HEK293T (cell line): ENCODE measurements at regions not wholly inside any gene's neighbourhood (a gene's known extent, or its start where the extent isn't known, plus 50 kb on each side); places are given as distances from the start of the nearest gene placed in this dataset.

Experiments
- CTCF ChIA-PET: fragments of 350-600 bp; formaldehyde crosslinking; extraction: SDS; loops from one replicate; lab custom pipeline; 2021; ENCODE audit warnings: antibody characterized with exemption, inconsistent platforms; lab: Yijun Ruan, JAX
- POLR2A ChIA-PET: fragments of 350-600 bp; formaldehyde crosslinking; extraction: SDS; loops from one replicate; lab custom pipeline; 2020; ENCODE audit warnings: antibody characterized with exemption, inconsistent platforms; lab: Yijun Ruan, JAX
- DNase-seq: peaks from one replicate; pipeline ENCODE4 v3.0.0; 2012; ENCODE audit warnings: mixed read lengths; ENCODE audit errors: extremely low spot score
- ARNT ChIP-seq: fragments of 450-650 bp; IDR thresholded peaks from 2 replicates; pipeline ENCODE4 v1.6.1; 2017; ENCODE audit warnings: mild to moderate bottlenecking
- BHLHE40 ChIP-seq: fragments of 450-650 bp; IDR thresholded peaks from 2 replicates; pipeline ENCODE4 v1.6.1; 2016; ENCODE audit warnings: mild to moderate bottlenecking, moderate library complexity, borderline replicate concordance
- CTBP1 ChIP-seq: fragments of 450-650 bp; IDR thresholded peaks from 2 replicates; pipeline ENCODE4 v1.6.1; 2016; ENCODE audit warnings: borderline replicate concordance
- ELF4 ChIP-seq: fragments of 450-650 bp; IDR thresholded peaks from 2 replicates; pipeline ENCODE4 v1.6.1; 2017; ENCODE audit warnings: antibody characterized with exemption
- FOXA1 ChIP-seq: fragments of 450-650 bp; IDR thresholded peaks from 2 replicates; pipeline ENCODE4 v1.6.1; 2016; ENCODE audit warnings: mild to moderate bottlenecking
- FOXK2 ChIP-seq: fragments of 450-650 bp; IDR thresholded peaks from 2 replicates; pipeline ENCODE4 v1.6.1; 2016; ENCODE audit warnings: mild to moderate bottlenecking
- FOXM1 ChIP-seq: fragments of 450-650 bp; IDR thresholded peaks from 2 replicates; pipeline ENCODE4 v1.6.1; 2017; ENCODE audit warnings: mild to moderate bottlenecking, borderline replicate concordance
- HDGF ChIP-seq: fragments of 450-650 bp; IDR thresholded peaks from 2 replicates; pipeline ENCODE4 v1.6.1; 2017; ENCODE audit warnings: antibody characterized with exemption, borderline replicate concordance
- L3MBTL2 ChIP-seq: fragments of 450-650 bp; conservative IDR thresholded peaks from 2 replicates; pipeline ENCODE4 v1.6.1; 2016; ENCODE audit warnings: mild to moderate bottlenecking
- LEF1 ChIP-seq: fragments of 450-650 bp; IDR thresholded peaks from 2 replicates; pipeline ENCODE4 v1.6.1; 2017; ENCODE audit warnings: mild to moderate bottlenecking, borderline replicate concordance
- NFRKB ChIP-seq: fragments of 450-650 bp; IDR thresholded peaks from 2 replicates; pipeline ENCODE4 v1.6.1; 2016; ENCODE audit warnings: mild to moderate bottlenecking, moderate library complexity
- SP1 ChIP-seq: fragments of 450-650 bp; IDR thresholded peaks from 2 replicates; pipeline ENCODE4 v1.6.1; 2017
- SUZ12 ChIP-seq: fragments of 450-650 bp; IDR thresholded peaks from 2 replicates; pipeline ENCODE4 v1.6.1; 2016; ENCODE audit warnings: mild to moderate bottlenecking
- TARDBP ChIP-seq: fragments of 450-650 bp; IDR thresholded peaks from 2 replicates; pipeline ENCODE4 v1.6.1; 2016
- ZNF384 ChIP-seq: fragments of 450-650 bp; IDR thresholded peaks from 2 replicates; pipeline ENCODE4 v1.6.1; 2016
- TF ChIP-seq, protein P1 (sequence below): fragments of 450-650 bp; IDR thresholded peaks from 2 replicates; pipeline ENCODE4 v1.6.1; 2016

GRCh38 chr1:199720496-199720895 is 307.0 kb upstream of the NR5A2 start:
- TF ChIP-seq FOXM1: no peak
- no peak for TF ChIP-seq NFRKB
- no peak for TF ChIP-seq HDGF
- no peak for TF ChIP-seq SUZ12
- no peak for TF ChIP-seq TARDBP
- no peak for TF ChIP-seq CTBP1
- no peak for TF ChIP-seq LEF1
- no peak for TF ChIP-seq ZNF384
- TF ChIP-seq FOXA1: no peak
- TF ChIP-seq, protein P1, sequence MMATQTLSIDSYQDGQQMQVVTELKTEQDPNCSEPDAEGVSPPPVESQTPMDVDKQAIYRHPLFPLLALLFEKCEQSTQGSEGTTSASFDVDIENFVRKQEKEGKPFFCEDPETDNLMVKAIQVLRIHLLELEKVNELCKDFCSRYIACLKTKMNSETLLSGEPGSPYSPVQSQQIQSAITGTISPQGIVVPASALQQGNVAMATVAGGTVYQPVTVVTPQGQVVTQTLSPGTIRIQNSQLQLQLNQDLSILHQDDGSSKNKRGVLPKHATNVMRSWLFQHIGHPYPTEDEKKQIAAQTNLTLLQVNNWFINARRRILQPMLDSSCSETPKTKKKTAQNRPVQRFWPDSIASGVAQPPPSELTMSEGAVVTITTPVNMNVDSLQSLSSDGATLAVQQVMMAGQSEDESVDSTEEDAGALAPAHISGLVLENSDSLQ: no peak
- no peak for TF ChIP-seq ARNT
- no peak for TF ChIP-seq FOXK2
- TF ChIP-seq BHLHE40: no peak
- DNase-seq: no peak
- ChIA-PET CTCF (interaction anchor here (0.9 kb wide), 1 partner anchor 10 kb away, joined by 3 read pairs; no protein-coding TSS in a partner anchor), POLR2A (no interaction called here)

- CTCF ChIA-PET: no interaction called here
- DNase-seq: no peak
- POLR2A ChIA-PET: no interaction called here
- TF ChIP-seq ZNF384: no peak
- no peak for TF ChIP-seq ELF4
- no peak for TF ChIP-seq SUZ12
- no peak for TF ChIP-seq L3MBTL2
- TF ChIP-seq BHLHE40: no peak
- TF ChIP-seq, protein P1: no peak
Measured at GRCh38 chr1:199721001-199721400, 306.5 kb upstream of the NR5A2 start.

- ChIA-PET POLR2A (no interaction called here), CTCF (no interaction called here)
- no peak for DNase-seq
- TF ChIP-seq FOXK2: no peak
- TF ChIP-seq LEF1: no peak
- TF ChIP-seq TARDBP: no peak
- TF ChIP-seq SP1: no peak
- no peak for TF ChIP-seq ZNF384
- no peak for TF ChIP-seq ELF4
- no peak for TF ChIP-seq FOXM1
- no peak for TF ChIP-seq ARNT
- no peak for TF ChIP-seq CTBP1
- no peak for TF ChIP-seq NFRKB
Measured at GRCh38 chr1:199723250-199723956, 304.1 kb upstream of the NR5A2 start.

DNA sequence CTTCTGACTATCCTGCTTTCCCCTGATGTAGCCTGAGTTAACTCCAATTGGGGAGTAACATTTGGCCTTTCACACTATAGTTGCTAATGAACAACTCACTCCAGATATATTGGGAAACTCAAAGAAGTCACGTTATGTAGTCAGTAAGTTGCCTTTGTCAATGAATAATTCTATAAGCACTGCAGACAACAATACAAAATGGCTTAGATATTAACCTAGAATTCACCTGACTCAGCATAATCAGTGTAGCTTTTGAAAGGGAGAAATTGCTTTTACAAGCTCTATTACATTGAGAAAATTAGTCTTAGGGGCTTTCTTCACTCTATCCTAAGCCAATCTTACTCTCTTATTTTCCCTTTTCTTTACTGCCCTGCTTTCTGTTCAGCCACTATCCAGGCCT is 303.5 kb upstream of the NR5A2 start:
- DNase-seq: no peak
- no peak for TF ChIP-seq ARNT
- no peak for TF ChIP-seq TARDBP
- TF ChIP-seq FOXK2: no peak
- no peak for TF ChIP-seq SP1
- TF ChIP-seq FOXM1: no peak
- ChIA-PET POLR2A (no interaction called here), CTCF (no interaction called here)

GRCh38 chr1:199725002-199725565 is 302.4 kb upstream of the NR5A2 start:
- CTCF ChIA-PET: no interaction called here
- DNase-seq: no peak
- TF ChIP-seq ZNF384: no peak
- TF ChIP-seq BHLHE40: no peak
- TF ChIP-seq FOXA1: no peak
- TF ChIP-seq FOXM1: no peak
- TF ChIP-seq NFRKB: no peak
- TF ChIP-seq, protein P1: no peak
- no peak for TF ChIP-seq ELF4
- TF ChIP-seq TARDBP: no peak
- no peak for TF ChIP-seq SP1
- no peak for TF ChIP-seq L3MBTL2
- no peak for TF ChIP-seq FOXK2
- no peak for TF ChIP-seq HDGF
- TF ChIP-seq LEF1: no peak
- TF ChIP-seq CTBP1: no peak
- no peak for TF ChIP-seq SUZ12
- no peak for TF ChIP-seq ARNT
- POLR2A ChIA-PET: no interaction called here

DNA sequence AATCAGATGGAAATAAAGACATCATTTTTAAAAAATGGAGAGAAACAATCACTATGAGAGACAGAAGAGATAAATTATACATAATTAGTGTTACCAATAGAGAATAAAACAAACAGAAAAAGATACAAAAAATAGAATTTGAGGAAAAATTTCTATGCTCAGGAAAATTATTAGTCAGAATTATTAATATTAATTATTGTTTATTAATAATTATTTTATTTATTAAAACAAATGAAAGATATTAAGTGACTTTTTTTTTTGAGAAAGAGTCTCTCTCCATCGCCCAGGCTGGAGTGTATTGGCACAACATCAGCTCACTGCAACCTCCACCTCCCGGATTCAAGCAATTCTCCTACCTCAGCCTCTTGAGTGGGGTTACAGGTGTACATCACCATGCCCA is 299.8 kb upstream of the NR5A2 start:
- CTCF ChIA-PET: no interaction called here
- POLR2A ChIA-PET: no interaction called here
- TF ChIP-seq ZNF384 (no peak), ARNT (no peak), FOXM1 (no peak), TARDBP (no peak), FOXA1 (no peak), SUZ12 (no peak), NFRKB (no peak), BHLHE40 (no peak), SP1 (no peak), L3MBTL2 (no peak), HDGF (no peak)
- no peak for DNase-seq
